ENCODE measurements at regions not wholly inside any gene's neighbourhood (a gene's known extent, or its start where the extent isn't known, plus 50 kb on each side); places are given as distances from the start of the nearest gene placed in this dataset.

DNA sequence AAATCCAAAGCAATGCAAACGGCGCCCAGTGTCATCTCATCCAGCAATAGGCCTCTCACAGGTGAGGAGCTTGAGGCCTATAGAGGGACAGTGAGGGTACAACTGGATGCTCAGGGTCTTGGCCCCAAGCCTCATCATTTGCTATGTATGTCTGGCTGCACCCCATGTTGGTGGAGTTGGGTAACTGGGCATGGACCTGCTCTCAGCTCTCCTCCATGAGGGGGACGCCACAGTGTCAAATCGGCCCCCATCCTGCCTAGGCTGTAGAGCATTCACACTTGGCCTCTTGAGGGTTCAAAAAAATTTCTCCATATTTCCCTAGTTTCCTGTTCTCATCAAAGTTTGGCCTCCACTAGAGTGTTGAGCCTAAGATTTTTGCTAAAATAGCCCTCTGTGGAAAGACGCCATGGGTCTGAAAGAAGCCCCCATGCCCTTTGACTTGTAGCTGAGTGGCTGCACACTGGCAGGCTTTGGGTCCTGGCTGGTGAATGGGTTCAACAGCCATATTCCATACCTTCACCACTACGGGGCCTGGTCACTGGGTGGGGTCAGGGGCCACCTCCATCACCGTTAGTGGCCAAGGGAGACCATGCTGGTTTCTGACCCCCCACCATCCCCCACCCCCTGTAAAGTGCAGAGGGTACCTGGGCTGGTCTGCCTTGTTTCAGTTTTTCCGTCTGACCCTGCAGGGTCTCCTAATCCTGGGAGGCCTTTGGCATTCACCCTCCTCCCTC lies 132.3 kb upstream of the TBX20 start:
- no peak for DNase-seq (ENCODE audit: low read depth)

- no peak for DNase-seq (ENCODE audit: low read depth)
These were observed 131.1 kb upstream of the TBX20 start for GRCh38 chr7:35384761-35385700.

GRCh38 chr7:35380739-35381224 lies 126.9 kb upstream of the TBX20 start:
- DNase-seq (ENCODE audit: low read depth), result no peak

- no peak for DNase-seq (ENCODE audit: low read depth)
These were observed 125.6 kb upstream of the TBX20 start for GRCh38 chr7:35379481-35379880.

GRCh38 chr7:35375516-35375915 lies 121.6 kb upstream of the TBX20 start:
- no peak for DNase-seq (ENCODE audit: low read depth)

- DNase-seq (ENCODE audit: low read depth), result no peak
These were observed 121.0 kb upstream of the TBX20 start for GRCh38 chr7:35374858-35375257.

GRCh38 chr7:35371221-35371620 lies 117.3 kb upstream of the TBX20 start:
- no peak for DNase-seq (ENCODE audit: low read depth)

DNA sequence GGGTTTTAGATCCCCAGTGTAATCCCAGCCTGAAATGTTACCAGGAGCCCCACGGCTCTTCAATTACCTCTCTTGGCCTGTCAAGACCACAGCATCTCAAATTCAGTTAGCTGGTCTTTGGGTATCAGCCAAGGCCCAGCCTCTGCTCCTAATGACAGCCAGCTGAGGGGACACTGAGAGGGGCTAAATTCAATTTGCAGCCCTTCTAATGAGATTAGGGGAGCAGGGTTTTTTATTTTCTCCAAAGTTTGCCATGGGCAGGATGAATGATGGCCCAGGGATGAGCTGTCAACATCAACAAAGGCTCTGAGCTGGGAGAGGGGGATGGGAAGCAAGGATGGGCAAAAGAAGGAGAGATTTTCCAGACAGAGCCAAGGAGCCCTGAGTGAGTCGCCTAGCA lies 116.8 kb upstream of the TBX20 start:
- DNase-seq (ENCODE audit: low read depth), result no peak

GRCh38 chr7:35366167-35367155 lies 112.6 kb upstream of the TBX20 start:
- DNase-seq (ENCODE audit: low read depth), result no peak

DNA sequence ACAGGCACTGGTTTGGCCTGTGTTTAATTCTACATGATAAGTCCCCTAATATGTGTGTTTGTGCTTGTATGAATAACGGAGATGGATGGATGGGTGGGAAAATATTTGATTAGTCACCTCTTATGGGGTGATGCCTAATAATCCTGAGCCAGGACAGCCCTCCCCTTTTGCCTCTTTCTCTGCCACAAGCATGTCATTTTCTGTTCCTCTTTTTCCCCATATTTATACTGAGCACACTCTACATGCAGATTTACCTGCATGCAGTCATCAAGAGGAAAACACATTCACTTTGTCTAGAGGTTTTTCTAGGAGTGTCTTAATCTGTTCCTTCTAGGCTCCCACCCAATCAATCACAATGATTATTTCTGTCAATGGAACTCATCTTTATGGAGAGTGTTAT lies 111.6 kb upstream of the TBX20 start:
- DNase-seq (ENCODE audit: low read depth), result no peak

DNA sequence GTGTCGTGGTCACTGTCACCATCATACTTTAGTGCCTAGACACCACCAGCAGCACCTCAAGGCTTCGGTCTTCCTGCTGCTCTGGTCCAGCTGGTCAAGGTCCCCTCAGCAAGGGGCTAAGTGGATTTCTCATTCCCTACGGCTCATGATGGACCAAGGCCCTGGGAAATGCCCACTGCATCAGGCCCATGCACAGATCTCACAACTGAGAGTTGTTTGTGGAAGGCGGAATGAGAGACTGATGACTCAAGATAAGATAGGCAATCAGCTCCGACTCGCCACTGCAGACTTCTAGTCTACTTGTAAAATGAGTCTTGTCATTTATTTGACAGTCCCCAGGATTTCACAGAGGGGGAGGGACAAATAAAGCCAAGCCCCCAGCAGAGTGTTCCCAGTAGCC lies 108.4 kb upstream of the TBX20 start:
- DNase-seq (ENCODE audit: low read depth), result no peak

GRCh38 chr7:35359423-35359822 lies 105.5 kb upstream of the TBX20 start:
- DNase-seq (ENCODE audit: low read depth), result no peak

DNA sequence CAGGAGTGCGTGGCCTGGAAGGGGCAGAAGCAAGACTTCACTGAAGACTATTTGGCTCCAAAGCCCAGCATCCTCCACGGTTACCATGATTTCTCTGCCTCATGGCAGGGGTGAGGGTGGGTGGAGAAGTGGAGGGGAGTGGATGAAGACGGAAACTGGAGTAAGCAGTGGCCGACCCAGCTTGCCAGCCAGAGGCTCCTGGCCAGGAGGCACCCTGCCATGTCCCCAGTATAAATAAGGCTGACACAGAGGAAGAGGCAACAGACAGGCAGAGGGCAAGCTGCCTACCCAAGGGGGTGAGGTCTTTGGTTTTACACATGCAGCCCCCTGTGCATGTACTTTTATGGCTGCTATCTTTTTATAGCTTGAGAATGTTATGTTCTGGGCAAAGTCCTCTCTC lies 102.6 kb upstream of the TBX20 start:
- no peak for DNase-seq (ENCODE audit: low read depth)

DNA sequence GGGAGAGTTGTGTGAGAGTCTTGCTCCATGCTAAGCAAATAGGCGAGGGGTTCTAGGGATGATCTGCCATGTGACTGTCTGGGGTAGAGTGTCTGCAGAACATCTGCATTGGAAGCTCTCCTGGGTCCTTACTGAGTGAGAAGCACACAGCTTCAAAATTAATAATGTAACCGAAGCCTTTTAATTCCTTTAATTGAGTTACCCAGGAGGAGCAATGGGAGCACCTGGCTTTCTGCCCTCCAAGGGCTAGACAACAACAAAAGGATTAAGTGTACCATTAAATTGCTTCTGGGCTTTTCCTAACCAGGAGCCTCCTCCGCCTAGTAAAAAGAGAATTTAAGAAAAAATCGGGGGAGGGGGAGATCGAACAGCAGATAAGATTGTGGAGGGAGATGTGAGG lies 102.0 kb upstream of the TBX20 start:
- no peak for DNase-seq (ENCODE audit: low read depth)

GRCh38 chr7:35355199-35355598 lies 101.3 kb upstream of the TBX20 start:
- no peak for DNase-seq (ENCODE audit: low read depth)

DNA sequence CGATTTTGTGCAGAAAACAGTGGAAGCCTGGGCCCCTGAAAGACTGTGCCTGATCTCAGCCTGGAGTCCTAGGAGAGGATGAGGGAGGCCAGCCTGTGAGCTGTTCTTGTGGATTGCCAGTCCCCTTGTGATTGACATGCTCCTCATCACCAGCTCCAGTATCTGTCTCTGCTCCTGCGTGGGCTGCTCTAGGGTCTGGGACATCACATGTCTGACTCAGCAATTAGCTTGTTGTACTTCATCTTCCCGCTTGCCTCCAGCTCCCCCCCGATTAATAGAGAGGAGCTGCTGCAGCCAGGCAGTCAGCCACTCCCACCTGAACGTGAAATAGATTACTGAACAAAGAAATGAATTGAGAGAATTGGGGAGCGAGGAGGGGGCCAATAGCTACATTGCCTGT lies 99.6 kb upstream of the TBX20 start:
- DNase-seq (ENCODE audit: low read depth), result no peak

DNA sequence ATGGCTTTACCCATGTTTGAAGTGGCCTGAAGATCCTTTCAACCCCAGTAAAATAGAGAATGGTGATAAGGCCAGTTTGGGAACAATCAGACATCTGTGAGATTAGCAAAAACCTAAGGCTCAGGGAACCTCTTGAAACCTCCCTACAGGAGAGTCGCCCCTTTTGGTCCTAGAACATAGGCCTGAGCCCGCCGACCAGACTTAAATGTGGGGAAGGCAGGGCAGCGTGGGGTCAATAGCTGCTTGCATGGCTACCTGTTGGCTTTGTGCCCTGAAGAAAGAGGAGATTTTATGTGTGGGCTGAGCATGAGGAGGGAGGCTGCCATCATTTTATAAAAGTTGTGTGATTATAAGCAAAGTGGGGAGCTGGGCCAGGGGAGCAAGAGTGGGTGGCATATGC lies 97.6 kb upstream of the TBX20 start:
- no peak for DNase-seq (ENCODE audit: low read depth)

GRCh38 chr7:35348611-35349400 lies 94.9 kb upstream of the TBX20 start:
- no peak for DNase-seq (ENCODE audit: low read depth)

DNA sequence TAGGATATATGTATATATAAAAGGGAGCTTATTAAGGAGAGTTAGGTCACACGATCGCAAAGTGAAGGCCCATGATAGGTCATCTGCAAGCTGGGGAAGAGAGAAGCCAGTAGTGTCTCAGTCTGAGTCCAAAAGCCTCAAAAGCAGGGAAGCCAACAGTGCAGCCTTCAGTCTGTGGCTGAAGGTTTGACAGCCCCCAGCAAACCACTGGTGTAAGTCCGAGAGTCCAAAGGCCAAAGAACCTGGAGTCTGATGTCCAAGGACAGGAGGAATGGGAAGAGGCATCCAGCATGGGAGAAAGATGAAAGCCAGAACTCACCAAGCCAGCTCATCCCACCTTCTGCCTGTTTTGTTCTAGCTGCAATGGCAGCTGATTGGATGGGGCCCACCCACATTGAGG lies 88.9 kb upstream of the TBX20 start:
- DNase-seq (ENCODE audit: low read depth), result no peak

DNA sequence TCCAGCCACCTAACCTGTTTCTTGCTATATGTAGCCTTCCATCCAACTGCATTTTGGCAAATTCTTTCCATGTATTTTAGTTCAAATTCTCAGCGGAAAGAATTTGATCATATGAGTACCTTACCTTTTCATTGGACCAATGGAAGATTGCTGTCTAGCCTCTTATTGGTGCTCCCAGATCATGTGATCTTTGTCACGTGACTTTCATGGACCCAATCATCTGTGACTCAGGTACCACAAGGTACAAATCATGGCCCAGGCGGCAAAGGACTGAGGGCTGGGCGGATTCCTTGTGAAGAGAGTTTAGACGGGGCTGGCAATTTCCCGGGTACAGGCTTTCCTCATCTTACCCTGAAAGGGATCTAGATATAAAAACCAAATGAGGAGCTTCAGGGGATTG lies 85.9 kb upstream of the TBX20 start:
- DNase-seq (ENCODE audit: low read depth), result no peak

DNA sequence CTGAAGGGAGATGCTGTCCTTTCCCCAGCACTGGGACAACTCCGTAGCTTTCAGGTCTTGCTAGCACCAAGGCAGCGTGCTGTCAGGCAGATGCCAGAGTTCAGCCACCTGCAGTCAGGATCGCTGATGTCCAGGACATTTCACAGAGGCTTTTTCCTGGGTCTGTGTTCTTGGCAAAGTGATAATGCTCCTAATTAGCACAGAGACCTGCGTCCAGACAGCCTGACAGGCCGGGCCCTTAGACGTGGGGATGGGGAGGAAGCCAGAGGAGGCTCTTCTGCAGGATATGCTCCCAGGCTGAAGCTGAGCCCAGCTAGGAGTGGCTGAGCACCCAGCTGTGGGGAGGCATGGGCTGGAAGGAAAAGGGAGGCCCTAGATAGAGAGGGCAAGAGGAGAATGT lies 82.5 kb upstream of the TBX20 start:
- DNase-seq (ENCODE audit: low read depth), result no peak

Data from HS-27A (cell line).